A673 (cell line): ENCODE measurements at regions not wholly inside any gene's neighbourhood (a gene's known extent, or its start where the extent isn't known, plus 50 kb on each side); places are given as distances from the start of the nearest gene placed in this dataset.

Source experiments
- CTCF ChIP-seq: fragments of 300-800, 200-600 bp; sonication (generic); conservative IDR thresholded peaks from 2 replicates; pipeline ENCODE4 v1.5.1; 2017; ENCODE audit warnings: low read depth, mild to moderate bottlenecking, antibody characterized with exemption, low read length, moderate library complexity, mixed read lengths
- EZH2 ChIP-seq: fragments of 200-600 bp; sonication (generic); IDR thresholded peaks from 2 replicates; pipeline ENCODE4 v1.6.1; 2017; ENCODE audit warnings: borderline replicate concordance, low read depth, mild to moderate bottlenecking, mixed read lengths, antibody characterized with exemption, low read length; ENCODE audit not compliant: poor library complexity, severe bottlenecking

GRCh38 chr9:89260525-89260924 lies 50.5 kb upstream of the CKS2 start:
- no peak for TF ChIP-seq CTCF
- TF ChIP-seq EZH2 = no peak
